WTC11 (cell line): ENCODE measurements at regions not wholly inside any gene's neighbourhood (a gene's known extent, or its start where the extent isn't known, plus 50 kb on each side); places are given as distances from the start of the nearest gene placed in this dataset.

Experiments
- ATAC-seq: fragments of 200-7000 bp; cut with Tn5 transposase; 2 replicates; pipeline ENCODE4 v1.10.0; 2021; ENCODE audit warnings: mild to moderate bottlenecking, moderate library complexity
- CTCF ChIA-PET: fragments of 300-600 bp; sonication (Branson Sonifier 250); formaldehyde crosslinking; loops from one replicate; lab custom pipeline; 2021; ENCODE audit warnings: antibody characterized with exemption; lab: Charles Lee
- POLR2A ChIA-PET: fragments of 350-600 bp; sonication (Branson Sonifier 250); formaldehyde crosslinking; loops from one replicate; lab custom pipeline; 2021; ENCODE audit warnings: antibody characterized with exemption; lab: Charles Lee
- DNase-seq: peaks from one replicate; pipeline ENCODE4 v3.0.0; 2021; ENCODE audit warnings: low spot score
- H3K27ac Mint-ChIP-seq: 2 replicates; pipeline ENCODE4 v1.8.0; 2021; ENCODE audit warnings: mixed read lengths
- H3K27me3 Mint-ChIP-seq: 2 replicates; pipeline ENCODE4 v1.8.0; 2021; ENCODE audit warnings: low read depth, mild to moderate bottlenecking, moderate library complexity, mixed read lengths
- H3K36me3 Mint-ChIP-seq: 2 replicates; pipeline ENCODE4 v1.8.0; 2021; ENCODE audit warnings: mixed read lengths
- H3K4me1 Mint-ChIP-seq: 2 replicates; pipeline ENCODE4 v1.8.0; 2022; ENCODE audit warnings: mixed read lengths
- H3K4me3 Mint-ChIP-seq: 2 replicates; pipeline ENCODE4 v1.8.0; 2021; ENCODE audit warnings: mild to moderate bottlenecking, moderate library complexity, mixed read lengths
- H3K9me3 Mint-ChIP-seq: 2 replicates; pipeline ENCODE4 v1.8.0; 2021; ENCODE audit warnings: mixed read lengths
- GTF2I ChIP-seq: fragments of 250-450 bp; sonication (Bioruptor Pico); conservative IDR thresholded peaks from 2 replicates; pipeline ENCODE4 v1.4.0; 2021; ENCODE audit warnings: mild to moderate bottlenecking
- JAZF1 ChIP-seq: fragments of 250-450 bp; sonication (Bioruptor Pico); IDR thresholded peaks from 2 replicates; pipeline ENCODE4 v1.9.0; 2021; ENCODE audit warnings: moderate library complexity, mild to moderate bottlenecking, inconsistent platforms
- KAT7 ChIP-seq: sonication (generic); formaldehyde crosslinking; IDR thresholded peaks from 2 replicates; pipeline ENCODE4 v1.8.1; 2023; ENCODE audit warnings: missing genetic modification reagents, mild to moderate bottlenecking, borderline replicate concordance
- MXD4 ChIP-seq: fragments of 250-450 bp; sonication (Bioruptor Pico); IDR thresholded peaks from 2 replicates; pipeline ENCODE4 v1.8.0; 2021; ENCODE audit warnings: mild to moderate bottlenecking, moderate library complexity, borderline replicate concordance
- NR2C2 ChIP-seq: sonication (generic); formaldehyde crosslinking; IDR thresholded peaks from 2 replicates; pipeline ENCODE4 v1.8.0; 2022; ENCODE audit warnings: mild to moderate bottlenecking, missing genetic modification reagents
- NR3C1 ChIP-seq: sonication (generic); formaldehyde crosslinking; conservative IDR thresholded peaks from 2 replicates; pipeline ENCODE4 v1.8.1; 2023; ENCODE audit warnings: low read depth, mild to moderate bottlenecking, missing genetic modification reagents
- SMAD4 ChIP-seq: sonication (generic); formaldehyde crosslinking; IDR thresholded peaks from 2 replicates; pipeline ENCODE4 v1.8.0; 2022; ENCODE audit warnings: mild to moderate bottlenecking, missing genetic modification reagents
- SP1 ChIP-seq: sonication (generic); formaldehyde crosslinking; conservative IDR thresholded peaks from 2 replicates; pipeline ENCODE4 v1.8.1; 2022; ENCODE audit warnings: missing genetic modification reagents
- ZNF416 ChIP-seq: fragments of 250-450 bp; sonication (Bioruptor Pico); IDR thresholded peaks from 2 replicates; pipeline ENCODE4 v1.9.0; 2021; ENCODE audit warnings: mild to moderate bottlenecking, inconsistent platforms
- TF ChIP-seq, protein P1 (sequence below): sonication (generic); formaldehyde crosslinking; IDR thresholded peaks from 2 replicates; pipeline ENCODE4 v1.8.1; 2023; ENCODE audit warnings: mild to moderate bottlenecking, missing genetic modification reagents, borderline replicate concordance
- TF ChIP-seq, protein P2 (sequence below): sonication (generic); formaldehyde crosslinking; IDR thresholded peaks from 2 replicates; pipeline ENCODE4 v1.8.0; 2022; ENCODE audit warnings: mild to moderate bottlenecking, missing genetic modification reagents
- TF ChIP-seq, protein P3 (sequence below): sonication (generic); formaldehyde crosslinking; IDR thresholded peaks from 2 replicates; pipeline ENCODE4 v1.8.1; 2022; ENCODE audit warnings: low read depth, missing genetic modification reagents, borderline replicate concordance
- TF ChIP-seq, protein P4 (sequence below): sonication (generic); formaldehyde crosslinking; IDR thresholded peaks from 2 replicates; pipeline ENCODE4 v1.8.1; 2023; ENCODE audit warnings: mild to moderate bottlenecking, missing genetic modification reagents, moderate library complexity
- TF ChIP-seq, protein P5 (sequence below): sonication (generic); formaldehyde crosslinking; IDR thresholded peaks from 2 replicates; pipeline ENCODE4 v1.8.0; 2022; ENCODE audit warnings: mild to moderate bottlenecking, missing genetic modification reagents
- TF ChIP-seq, protein P6 (sequence below): fragments of 250-450 bp; sonication (Bioruptor Pico); IDR thresholded peaks from 2 replicates; pipeline ENCODE4 v1.9.0; 2021; ENCODE audit warnings: moderate library complexity, mild to moderate bottlenecking, inconsistent platforms, borderline replicate concordance
- TF ChIP-seq, protein P7 (sequence below): fragments of 250-450 bp; sonication (Bioruptor Pico); IDR thresholded peaks from 2 replicates; pipeline ENCODE4 v1.9.0; 2021; ENCODE audit warnings: mild to moderate bottlenecking, borderline replicate concordance
- TF ChIP-seq, protein P8 (sequence below): sonication (generic); formaldehyde crosslinking; IDR thresholded peaks from 2 replicates; pipeline ENCODE4 v1.8.0; 2022; ENCODE audit warnings: mild to moderate bottlenecking, missing genetic modification reagents

DNA sequence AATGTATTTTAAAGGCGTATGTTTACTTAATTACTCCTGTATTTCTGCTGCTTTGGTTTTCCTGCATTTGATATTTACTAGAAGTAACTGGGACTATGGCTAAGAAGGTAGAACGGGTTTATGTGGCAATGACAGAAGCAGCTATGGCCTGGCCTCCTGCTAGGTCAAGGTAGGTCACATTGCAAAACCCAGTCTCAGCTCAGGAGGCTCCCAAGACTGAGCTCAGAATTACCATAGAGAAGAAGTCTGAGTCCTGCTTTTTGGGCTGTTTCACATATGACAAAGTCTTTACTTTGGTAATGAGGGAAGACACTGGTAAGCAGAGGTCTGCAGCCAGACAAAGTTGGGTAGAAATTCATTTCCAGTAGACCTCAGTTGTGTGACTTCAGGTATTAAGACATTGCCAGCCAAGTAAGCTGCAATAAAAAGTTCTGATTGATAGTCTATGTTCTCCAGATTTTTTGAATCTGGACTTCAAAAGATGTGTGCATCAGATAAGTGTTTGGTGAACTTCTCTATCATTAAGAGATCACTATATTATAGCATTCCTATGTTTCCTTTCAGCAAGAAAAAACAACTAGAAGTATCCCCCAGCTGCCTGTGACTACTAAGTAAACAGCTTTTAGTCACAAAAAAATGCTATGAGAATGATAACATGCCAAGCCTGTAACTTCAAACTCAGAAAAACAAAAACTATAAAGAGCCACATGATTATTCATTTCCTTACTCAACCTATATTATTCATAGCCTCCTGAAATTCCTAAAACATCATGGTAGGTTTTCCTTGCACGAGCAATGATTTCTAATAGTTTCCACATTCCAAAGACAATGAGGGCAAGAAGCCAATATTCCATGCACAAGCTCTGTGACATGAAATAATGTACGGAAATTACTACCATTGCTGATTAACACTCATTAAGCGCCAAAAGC lies 312.3 kb downstream of the HAO1 start:
- no peak overlapping the region for H3K4me3 Mint-ChIP-seq
- H3K36me3 Mint-ChIP-seq = no peaks in the 10 kb centered on the region; the same call in 1 of the 2 replicates
- TF ChIP-seq, protein P1, sequence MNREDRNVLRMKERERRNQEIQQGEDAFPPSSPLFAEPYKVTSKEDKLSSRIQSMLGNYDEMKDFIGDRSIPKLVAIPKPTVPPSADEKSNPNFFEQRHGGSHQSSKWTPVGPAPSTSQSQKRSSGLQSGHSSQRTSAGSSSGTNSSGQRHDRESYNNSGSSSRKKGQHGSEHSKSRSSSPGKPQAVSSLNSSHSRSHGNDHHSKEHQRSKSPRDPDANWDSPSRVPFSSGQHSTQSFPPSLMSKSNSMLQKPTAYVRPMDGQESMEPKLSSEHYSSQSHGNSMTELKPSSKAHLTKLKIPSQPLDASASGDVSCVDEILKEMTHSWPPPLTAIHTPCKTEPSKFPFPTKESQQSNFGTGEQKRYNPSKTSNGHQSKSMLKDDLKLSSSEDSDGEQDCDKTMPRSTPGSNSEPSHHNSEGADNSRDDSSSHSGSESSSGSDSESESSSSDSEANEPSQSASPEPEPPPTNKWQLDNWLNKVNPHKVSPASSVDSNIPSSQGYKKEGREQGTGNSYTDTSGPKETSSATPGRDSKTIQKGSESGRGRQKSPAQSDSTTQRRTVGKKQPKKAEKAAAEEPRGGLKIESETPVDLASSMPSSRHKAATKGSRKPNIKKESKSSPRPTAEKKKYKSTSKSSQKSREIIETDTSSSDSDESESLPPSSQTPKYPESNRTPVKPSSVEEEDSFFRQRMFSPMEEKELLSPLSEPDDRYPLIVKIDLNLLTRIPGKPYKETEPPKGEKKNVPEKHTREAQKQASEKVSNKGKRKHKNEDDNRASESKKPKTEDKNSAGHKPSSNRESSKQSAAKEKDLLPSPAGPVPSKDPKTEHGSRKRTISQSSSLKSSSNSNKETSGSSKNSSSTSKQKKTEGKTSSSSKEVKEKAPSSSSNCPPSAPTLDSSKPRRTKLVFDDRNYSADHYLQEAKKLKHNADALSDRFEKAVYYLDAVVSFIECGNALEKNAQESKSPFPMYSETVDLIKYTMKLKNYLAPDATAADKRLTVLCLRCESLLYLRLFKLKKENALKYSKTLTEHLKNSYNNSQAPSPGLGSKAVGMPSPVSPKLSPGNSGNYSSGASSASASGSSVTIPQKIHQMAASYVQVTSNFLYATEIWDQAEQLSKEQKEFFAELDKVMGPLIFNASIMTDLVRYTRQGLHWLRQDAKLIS = no peak
- TF ChIP-seq, protein P2, sequence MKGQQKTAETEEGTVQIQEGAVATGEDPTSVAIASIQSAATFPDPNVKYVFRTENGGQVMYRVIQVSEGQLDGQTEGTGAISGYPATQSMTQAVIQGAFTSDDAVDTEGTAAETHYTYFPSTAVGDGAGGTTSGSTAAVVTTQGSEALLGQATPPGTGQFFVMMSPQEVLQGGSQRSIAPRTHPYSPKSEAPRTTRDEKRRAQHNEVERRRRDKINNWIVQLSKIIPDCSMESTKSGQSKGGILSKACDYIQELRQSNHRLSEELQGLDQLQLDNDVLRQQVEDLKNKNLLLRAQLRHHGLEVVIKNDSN (CRISPR knock-in tag) = no peak
- TF ChIP-seq ZNF416 (CRISPR knock-in tag) (no peak), MXD4 (CRISPR knock-in tag) (no peak), SMAD4 (CRISPR knock-in tag) (no peak), JAZF1 (CRISPR knock-in tag) (no peak)
- TF ChIP-seq, protein P3, sequence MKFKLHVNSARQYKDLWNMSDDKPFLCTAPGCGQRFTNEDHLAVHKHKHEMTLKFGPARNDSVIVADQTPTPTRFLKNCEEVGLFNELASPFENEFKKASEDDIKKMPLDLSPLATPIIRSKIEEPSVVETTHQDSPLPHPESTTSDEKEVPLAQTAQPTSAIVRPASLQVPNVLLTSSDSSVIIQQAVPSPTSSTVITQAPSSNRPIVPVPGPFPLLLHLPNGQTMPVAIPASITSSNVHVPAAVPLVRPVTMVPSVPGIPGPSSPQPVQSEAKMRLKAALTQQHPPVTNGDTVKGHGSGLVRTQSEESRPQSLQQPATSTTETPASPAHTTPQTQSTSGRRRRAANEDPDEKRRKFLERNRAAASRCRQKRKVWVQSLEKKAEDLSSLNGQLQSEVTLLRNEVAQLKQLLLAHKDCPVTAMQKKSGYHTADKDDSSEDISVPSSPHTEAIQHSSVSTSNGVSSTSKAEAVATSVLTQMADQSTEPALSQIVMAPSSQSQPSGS (CRISPR knock-in tag) = no peak
- TF ChIP-seq, all 79 proteins: peak for 0
- ChIA-PET CTCF (no interaction called here), POLR2A (no interaction called here)
- no peaks in the 10 kb centered on the region; the same call in 1 of the 2 replicates for H3K27me3 Mint-ChIP-seq
- peaks cover 9% of the 10 kb centered on the region for H3K9me3 Mint-ChIP-seq
- H3K4me1 Mint-ChIP-seq = no peaks in the 10 kb centered on the region
- ATAC-seq = no peak
- no peak overlapping the region for H3K27ac Mint-ChIP-seq
- no peak for DNase-seq

DNA sequence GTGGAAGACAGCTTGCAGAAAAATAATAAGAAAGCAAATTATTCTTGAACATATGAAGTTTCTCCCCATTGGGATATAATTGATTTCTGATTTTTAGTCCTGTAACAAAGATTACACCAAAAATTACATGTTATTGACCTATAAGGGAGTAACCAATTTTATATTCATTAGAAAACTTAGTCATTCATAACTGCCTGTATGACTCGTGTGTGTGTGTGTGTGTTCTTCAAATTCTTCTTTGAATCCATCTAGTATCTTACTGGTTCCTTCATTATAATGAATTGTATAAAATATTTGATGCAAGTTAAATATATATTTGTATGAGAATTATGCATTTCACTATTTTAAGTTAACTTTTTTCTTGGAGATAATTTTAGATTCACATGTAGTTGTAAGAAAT lies 310.4 kb downstream of the HAO1 start:
- no peak for DNase-seq
- no peaks in the 10 kb centered on the region for H3K4me1 Mint-ChIP-seq
- H3K4me3 Mint-ChIP-seq = no peak overlapping the region

More for the DNA sequence above, 310.4 kb downstream of the HAO1 start:
- no peak overlapping the region for H3K27ac Mint-ChIP-seq
- ATAC-seq = no peak
- H3K36me3 Mint-ChIP-seq = no peaks in the 10 kb centered on the region
- no peaks in the 10 kb centered on the region; the same call in 1 of the 2 replicates for H3K27me3 Mint-ChIP-seq
- POLR2A ChIA-PET = no interaction called here
- CTCF ChIA-PET = no interaction called here
- TF ChIP-seq NR3C1 (CRISPR knock-in tag) (no peak), KAT7 (no peak), NR2C2 (CRISPR knock-in tag) (no peak), SP1 (CRISPR knock-in tag) (no peak), GTF2I (CRISPR knock-in tag) (no peak), SMAD4 (CRISPR knock-in tag) (no peak)
- TF ChIP-seq, protein P4, sequence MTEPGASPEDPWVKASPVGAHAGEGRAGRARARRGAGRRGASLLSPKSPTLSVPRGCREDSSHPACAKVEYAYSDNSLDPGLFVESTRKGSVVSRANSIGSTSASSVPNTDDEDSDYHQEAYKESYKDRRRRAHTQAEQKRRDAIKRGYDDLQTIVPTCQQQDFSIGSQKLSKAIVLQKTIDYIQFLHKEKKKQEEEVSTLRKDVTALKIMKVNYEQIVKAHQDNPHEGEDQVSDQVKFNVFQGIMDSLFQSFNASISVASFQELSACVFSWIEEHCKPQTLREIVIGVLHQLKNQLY = no peak
- TF ChIP-seq, protein P5, sequence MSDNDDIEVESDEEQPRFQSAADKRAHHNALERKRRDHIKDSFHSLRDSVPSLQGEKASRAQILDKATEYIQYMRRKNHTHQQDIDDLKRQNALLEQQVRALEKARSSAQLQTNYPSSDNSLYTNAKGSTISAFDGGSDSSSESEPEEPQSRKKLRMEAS = no peak
- TF ChIP-seq, protein P6, sequence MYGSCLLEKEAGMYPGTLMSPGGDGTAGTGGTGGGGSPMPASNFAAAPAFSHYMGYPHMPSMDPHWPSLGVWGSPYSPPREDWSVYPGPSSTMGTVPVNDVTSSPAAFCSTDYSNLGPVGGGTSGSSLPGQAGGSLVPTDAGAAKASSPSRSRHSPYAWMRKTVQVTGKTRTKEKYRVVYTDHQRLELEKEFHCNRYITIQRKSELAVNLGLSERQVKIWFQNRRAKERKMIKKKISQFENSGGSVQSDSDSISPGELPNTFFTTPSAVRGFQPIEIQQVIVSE (CRISPR knock-in tag) = no peak
- TF ChIP-seq, protein P7, sequence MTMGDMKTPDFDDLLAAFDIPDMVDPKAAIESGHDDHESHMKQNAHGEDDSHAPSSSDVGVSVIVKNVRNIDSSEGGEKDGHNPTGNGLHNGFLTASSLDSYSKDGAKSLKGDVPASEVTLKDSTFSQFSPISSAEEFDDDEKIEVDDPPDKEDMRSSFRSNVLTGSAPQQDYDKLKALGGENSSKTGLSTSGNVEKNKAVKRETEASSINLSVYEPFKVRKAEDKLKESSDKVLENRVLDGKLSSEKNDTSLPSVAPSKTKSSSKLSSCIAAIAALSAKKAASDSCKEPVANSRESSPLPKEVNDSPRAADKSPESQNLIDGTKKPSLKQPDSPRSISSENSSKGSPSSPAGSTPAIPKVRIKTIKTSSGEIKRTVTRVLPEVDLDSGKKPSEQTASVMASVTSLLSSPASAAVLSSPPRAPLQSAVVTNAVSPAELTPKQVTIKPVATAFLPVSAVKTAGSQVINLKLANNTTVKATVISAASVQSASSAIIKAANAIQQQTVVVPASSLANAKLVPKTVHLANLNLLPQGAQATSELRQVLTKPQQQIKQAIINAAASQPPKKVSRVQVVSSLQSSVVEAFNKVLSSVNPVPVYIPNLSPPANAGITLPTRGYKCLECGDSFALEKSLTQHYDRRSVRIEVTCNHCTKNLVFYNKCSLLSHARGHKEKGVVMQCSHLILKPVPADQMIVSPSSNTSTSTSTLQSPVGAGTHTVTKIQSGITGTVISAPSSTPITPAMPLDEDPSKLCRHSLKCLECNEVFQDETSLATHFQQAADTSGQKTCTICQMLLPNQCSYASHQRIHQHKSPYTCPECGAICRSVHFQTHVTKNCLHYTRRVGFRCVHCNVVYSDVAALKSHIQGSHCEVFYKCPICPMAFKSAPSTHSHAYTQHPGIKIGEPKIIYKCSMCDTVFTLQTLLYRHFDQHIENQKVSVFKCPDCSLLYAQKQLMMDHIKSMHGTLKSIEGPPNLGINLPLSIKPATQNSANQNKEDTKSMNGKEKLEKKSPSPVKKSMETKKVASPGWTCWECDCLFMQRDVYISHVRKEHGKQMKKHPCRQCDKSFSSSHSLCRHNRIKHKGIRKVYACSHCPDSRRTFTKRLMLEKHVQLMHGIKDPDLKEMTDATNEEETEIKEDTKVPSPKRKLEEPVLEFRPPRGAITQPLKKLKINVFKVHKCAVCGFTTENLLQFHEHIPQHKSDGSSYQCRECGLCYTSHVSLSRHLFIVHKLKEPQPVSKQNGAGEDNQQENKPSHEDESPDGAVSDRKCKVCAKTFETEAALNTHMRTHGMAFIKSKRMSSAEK (CRISPR knock-in tag) = no peak
- TF ChIP-seq, protein P8, sequence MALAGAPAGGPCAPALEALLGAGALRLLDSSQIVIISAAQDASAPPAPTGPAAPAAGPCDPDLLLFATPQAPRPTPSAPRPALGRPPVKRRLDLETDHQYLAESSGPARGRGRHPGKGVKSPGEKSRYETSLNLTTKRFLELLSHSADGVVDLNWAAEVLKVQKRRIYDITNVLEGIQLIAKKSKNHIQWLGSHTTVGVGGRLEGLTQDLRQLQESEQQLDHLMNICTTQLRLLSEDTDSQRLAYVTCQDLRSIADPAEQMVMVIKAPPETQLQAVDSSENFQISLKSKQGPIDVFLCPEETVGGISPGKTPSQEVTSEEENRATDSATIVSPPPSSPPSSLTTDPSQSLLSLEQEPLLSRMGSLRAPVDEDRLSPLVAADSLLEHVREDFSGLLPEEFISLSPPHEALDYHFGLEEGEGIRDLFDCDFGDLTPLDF (CRISPR knock-in tag) = no peak
- no peaks in the 10 kb centered on the region for H3K9me3 Mint-ChIP-seq
